C4-2B (cell line): ENCODE measurements at regions not wholly inside any gene's neighbourhood (a gene's known extent, or its start where the extent isn't known, plus 50 kb on each side); places are given as distances from the start of the nearest gene placed in this dataset.

Experiments
- CTCF ChIP-seq: fragments of 450-650 bp; conservative IDR thresholded peaks from 2 replicates; pipeline ENCODE4 v1.5.1; 2017; ENCODE audit warnings: mild to moderate bottlenecking
- ZFX ChIP-seq: fragments of 450-650 bp; IDR thresholded peaks from 2 replicates; pipeline ENCODE4 v1.6.1; 2017

- TF ChIP-seq CTCF (no peak), ZFX (no peak)
Measured at GRCh38 chr2:234768608-234769196, 183.1 kb upstream of the SH3BP4 start.
